Dermis microvascular lymphatic vessel endothelial cell (primary cell): ENCODE measurements at regions not wholly inside any gene's neighbourhood (a gene's known extent, or its start where the extent isn't known, plus 50 kb on each side); places are given as distances from the start of the nearest gene placed in this dataset.
A peak's percentile ranks its signal among the peaks of the same experiment; 100 is the strongest.

Source experiments
- DNase-seq, 2 donors: peaks; one replicate each; pipeline versions ENCODE4 v3.0.0 to v3.0.0-alpha.2; 2010; ENCODE audit warnings: low read depth in 2 of 2

GRCh38 chr5:67350185-67350584 lies 153.6 kb upstream of the CD180 start:
- DNase-seq: peak in 1 of 2 donors; percentile 51

DNA sequence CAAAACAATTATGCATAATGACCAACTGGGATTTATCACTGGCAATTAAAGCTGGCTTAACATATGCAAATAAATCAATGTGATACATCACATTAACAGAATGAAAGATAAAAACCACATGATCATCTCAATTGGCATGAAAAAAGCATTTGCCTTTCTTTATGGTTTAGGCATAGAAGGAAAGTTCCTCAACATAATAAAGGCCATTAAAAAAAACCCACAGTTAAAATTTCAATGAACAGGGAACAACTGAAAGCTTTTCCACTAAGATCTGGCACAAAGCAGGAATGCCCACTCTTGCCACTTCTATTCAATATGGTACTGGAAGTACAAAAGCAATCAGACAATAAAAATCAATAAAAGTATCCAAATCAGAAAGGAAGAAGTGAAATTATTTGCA lies 151.2 kb upstream of the CD180 start:
- DNase-seq: no peak

GRCh38 chr5:67346611-67347010 lies 150.0 kb upstream of the CD180 start:
- DNase-seq: no peak

GRCh38 chr5:67344870-67345269 lies 148.3 kb upstream of the CD180 start:
- no peak for DNase-seq

GRCh38 chr5:67343835-67344234 lies 147.2 kb upstream of the CD180 start:
- DNase-seq: no peak

DNA sequence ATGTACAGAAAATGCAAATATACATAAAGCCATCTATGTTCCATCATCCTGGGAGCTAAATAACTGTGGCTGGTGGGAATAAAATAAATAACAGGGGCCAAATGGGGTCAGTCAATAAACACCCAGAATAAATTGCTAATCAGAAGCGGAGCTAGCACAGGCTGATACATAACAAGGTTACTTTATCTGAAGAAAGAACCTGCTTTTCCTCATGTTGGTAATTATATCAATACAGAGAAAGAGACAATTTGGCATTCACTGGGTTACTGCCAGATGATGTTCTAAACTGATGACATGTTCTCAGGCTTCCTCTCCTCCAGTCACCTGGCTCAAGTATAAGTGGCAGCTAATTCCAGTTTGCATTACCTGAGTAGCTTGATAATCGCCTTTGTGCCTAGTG lies 144.9 kb upstream of the CD180 start:
- DNase-seq: no peak

DNA sequence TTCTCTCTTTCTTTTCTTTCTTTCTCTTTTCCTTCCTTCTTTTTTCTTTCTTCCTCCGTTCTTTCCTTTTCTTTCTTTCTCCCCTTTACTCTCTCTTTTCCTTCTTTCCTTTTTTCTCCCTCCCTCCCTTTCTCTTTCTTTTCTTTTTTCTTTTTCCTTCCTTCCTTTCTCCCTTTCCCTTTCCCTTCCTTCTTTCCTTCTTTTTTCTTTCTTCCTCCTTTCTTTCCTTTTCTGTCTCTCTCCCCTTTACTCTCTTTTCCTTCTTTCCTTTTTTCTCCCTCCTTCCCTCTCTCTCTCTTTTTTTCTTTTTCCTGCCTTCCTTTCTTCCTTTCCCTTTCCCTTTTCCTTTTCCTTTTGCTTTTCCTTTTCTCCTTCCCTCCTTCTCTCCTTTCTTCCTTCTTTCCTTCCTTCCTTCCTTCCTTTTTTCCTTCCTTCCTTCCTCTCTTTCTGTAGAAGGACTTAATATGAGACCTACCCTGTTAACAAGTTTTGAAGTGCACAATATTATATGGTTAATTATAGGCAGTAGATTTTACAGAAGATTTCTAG lies 142.7 kb upstream of the CD180 start:
- no peak for DNase-seq

- DNase-seq: no peak
These were observed 141.8 kb upstream of the CD180 start for GRCh38 chr5:67338421-67338820.

DNA sequence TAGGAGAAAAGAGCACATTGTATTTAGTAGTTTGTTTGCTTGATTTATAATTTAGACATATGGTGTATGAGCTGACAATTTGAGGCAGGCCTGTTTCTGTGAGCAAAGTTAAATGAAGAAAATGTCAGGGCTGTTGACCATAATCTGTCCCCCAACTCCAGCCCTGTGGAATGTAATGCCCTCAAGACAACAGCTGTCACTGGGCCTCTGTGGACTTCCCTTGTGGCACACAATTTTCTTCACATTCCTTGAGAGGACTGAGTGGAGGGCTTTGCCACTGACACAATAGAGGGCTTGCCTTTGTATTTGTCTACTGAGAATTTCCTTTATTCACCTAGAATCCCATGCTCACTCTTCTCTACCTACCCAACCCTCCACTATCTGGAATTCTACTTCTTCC lies 141.2 kb upstream of the CD180 start:
- no peak for DNase-seq

DNA sequence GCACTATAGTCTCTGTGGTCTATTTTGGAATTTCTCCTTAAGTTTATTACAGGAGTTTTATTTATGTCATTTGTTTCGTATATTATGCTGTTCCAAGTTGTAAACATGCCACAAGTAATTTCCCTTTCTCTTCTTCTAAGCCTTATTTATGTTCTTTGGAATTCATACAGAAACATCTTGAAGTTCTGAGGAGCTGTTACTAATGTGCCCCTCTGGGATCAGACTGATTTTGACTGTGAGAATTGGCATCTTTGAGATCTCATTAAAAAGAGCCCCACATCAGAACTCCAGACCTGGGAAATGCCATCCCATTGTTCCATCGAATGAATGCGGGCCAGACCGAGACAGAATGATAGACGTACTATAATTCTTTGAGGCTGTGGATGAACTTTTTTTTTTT lies 138.8 kb upstream of the CD180 start:
- no peak for DNase-seq

DNA sequence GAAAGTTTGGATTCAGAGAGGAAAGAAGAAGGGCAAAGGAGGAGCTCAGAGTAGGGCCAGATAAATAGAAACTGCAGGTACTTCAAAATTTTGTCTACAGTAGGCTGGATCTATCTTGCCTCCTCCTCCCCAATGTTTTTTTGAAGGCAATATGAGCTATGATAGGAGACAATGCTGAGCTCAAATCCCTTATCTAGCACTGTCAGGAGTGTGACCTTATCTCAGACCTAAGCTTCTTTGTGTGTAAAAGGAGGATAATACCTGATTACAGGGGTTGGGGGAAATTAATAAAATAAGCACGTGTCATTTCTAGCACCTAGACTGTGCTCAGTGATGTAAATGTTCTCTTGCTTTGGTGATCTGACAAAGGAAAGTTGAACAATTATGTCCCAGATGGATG lies 137.8 kb upstream of the CD180 start:
- no peak for DNase-seq

DNA sequence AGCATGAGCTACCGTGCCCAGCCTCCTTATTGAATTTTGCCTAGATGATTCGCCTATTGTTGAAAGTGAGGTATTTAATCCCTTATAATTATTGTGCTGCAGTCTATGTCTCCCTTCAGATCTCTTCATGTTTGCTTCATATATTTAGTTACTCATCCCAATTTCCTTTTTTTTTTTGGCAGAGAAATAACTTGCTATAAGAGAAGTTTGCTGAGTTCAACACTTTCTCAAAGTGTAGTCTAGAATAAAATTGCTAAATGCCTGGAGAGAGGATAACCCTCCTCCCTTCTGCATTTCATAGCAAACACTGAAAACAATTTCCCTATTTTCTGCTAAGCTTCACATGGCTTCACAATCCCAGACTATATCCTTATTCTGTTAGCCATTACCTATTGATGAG lies 136.6 kb upstream of the CD180 start:
- DNase-seq: no peak

GRCh38 chr5:67331296-67331925 lies 134.8 kb upstream of the CD180 start:
- DNase-seq: no peak

GRCh38 chr5:67319935-67320725 lies 123.5 kb upstream of the CD180 start:
- DNase-seq: no peak

DNA sequence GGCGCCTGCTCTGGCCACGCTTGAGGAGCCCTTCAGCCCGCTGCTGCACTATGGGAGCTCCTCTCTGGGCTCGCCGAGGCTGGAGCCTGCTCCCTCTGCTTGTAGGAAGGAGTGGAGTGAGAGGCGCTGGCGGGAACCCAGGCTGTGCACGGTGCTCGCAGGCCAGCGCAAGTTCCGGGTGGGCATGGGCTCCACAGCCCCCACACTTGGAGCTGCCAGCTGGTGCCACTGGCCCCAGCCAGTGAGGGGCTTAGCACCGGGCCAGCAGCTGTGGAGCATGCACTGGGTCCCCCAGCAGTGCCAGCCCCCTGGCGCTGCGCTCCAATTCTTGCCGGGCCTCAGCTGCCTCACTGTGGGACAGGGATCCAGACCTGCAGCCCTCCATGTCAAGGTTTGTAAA lies 122.1 kb upstream of the CD180 start:
- DNase-seq: no peak

DNA sequence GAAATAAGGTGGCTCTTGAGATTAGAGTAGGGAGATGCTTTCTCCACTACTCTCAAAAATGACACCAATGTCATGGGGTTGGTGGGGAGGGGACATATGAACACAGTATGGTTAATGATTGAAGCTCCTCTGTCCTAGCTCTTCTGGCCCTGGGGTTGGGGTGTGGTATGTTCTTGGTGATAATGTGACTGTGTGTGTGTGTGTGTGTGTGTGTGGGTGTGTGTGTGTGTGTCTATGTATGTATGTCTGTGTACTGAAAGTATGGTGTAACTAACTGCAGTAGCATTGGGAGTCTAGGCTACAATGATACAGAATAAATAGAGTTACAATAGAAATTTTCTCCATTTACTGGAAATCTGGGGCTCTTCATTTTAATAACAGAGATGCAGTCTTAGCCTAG lies 121.0 kb upstream of the CD180 start:
- no peak for DNase-seq

DNA sequence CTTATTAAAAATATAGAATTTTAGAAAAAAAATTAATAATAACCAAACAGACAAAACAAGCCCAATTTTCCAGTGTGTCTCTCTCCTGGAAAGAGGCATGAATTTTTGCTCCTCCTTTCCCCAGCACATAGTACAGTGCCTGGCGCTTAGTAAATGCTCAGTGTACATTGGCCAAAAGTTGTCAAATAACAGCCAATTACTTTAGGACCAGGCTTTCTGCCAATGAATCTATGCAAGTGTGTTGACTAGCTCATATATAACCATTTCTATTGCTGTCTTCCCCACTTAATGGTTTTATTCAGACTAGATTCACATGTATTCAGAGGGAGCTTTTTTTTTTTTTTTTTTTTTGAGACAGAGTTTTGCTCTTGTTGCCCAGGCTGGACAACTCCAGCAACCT lies 120.1 kb upstream of the CD180 start:
- DNase-seq: no peak

DNA sequence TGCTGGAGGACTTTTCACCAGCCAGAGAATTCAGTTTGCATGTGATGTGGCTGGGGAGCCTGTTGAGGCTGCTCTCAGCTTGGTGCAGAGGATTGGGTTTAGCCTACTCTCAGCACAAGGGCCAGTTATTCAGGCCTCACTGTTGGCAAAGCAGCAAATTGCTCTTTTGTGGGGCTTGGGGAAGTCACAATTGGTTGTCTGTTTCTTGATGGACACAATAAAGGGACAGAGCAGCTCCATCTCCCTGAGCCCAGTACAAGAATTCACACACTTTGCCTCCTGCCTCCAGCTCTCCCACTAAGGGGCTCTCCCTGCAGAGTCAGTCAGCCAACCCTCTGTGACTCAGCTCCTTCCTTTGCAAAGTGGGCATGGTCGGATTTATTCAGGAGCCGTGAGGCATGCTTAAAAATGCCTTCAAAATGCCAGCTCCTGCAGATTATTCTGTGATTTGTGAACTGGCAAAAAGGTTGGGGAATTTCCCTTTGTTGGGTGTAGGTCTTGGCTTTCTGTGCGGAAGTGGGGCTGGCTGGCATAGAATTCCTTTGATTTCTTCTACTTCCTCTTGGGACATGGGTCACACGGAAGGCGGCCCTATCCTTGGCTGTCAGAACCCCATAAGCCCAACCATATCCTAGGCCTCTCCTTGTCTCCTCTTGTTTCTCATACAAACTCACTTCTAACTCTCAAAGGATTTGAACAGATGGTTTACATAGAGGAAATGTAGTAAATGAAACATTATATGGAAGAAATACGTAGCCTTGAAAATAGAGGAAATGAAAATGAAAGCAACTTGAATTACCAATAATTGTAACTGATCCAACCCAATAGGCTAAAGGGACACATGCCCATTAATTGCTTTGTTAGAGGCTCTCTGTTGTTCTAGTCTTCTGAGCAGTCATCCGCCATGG lies 118.7 kb upstream of the CD180 start:
- DNase-seq: peak in 1 of 2 donors; percentile 79

DNA sequence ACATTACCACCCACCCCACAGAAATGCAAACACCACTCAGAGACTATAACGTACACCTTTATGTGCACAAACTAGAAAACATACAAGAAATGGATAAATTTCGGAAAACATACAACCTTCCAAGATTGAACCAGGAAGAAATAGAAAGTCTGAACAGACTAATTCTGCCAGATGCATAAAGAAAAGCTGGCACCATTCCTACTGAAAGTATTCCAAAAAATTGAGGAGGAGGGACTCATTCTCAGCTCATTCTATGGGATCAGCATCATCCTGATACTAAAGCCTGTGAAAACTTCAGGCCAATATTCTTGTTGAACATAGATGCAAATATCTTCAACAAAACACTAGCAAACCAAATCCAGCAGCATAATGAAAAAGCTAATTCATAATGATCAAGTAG lies 115.1 kb upstream of the CD180 start:
- no peak for DNase-seq

GRCh38 chr5:67311208-67311607 lies 114.6 kb upstream of the CD180 start:
- DNase-seq: no peak

DNA sequence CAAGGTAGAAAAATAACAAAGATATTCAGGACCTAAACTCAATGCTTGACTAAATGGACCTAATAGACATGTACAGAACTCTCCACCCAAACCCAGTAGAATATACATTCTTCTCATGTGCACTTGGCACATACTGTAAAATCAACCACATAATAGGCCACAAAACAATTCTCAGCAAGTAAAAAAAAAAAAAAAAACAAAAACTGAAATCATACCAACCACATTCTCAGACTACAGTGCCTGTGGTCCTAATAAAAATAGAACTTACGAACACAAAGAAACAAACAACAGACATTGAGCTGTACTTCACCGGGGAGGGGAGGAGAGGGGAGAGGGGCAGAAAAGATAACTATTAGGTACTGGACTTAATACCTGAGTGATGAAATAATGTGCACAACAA lies 114.1 kb upstream of the CD180 start:
- no peak for DNase-seq

GRCh38 chr5:67310169-67310568 lies 113.6 kb upstream of the CD180 start:
- DNase-seq: no peak
